Rectal smooth muscle tissue (tissue), 1 donor: ENCODE measurements at regions not wholly inside any gene's neighbourhood (a gene's known extent, or its start where the extent isn't known, plus 50 kb on each side); places are given as distances from the start of the nearest gene placed in this dataset.

Experiments used
- H3K27ac ChIP-seq: one replicate; pipeline ENCODE4 v1.7.0; 2013; ENCODE audit warnings: low read depth, low read length, inconsistent platforms
- H3K27me3 ChIP-seq: one replicate; pipeline ENCODE4 v1.7.0; 2013; ENCODE audit warnings: low read length; ENCODE audit not compliant: control insufficient read depth, insufficient read depth
- H3K36me3 ChIP-seq: one replicate; pipeline ENCODE4 v1.7.0; 2013; ENCODE audit warnings: low read length; ENCODE audit not compliant: control insufficient read depth, insufficient read depth
- H3K4me1 ChIP-seq: one replicate; pipeline ENCODE4 v1.7.0; 2013; ENCODE audit warnings: low read length; ENCODE audit not compliant: control insufficient read depth, insufficient read depth
- H3K4me3 ChIP-seq: one replicate; pipeline ENCODE4 v1.7.0; 2013; ENCODE audit warnings: low read length
- H3K9ac ChIP-seq: one replicate; pipeline ENCODE4 v1.7.0; 2013; ENCODE audit warnings: low read length

GRCh38 chr1:60224523-60224922 is 151.0 kb upstream of the C1orf87 start:
- H3K27ac ChIP-seq, result no peak overlapping the region
- no peak overlapping the region for H3K4me3 ChIP-seq
- H3K4me1 ChIP-seq, result no peaks in the 10 kb centered on the region
- H3K36me3 ChIP-seq, result no peaks in the 10 kb centered on the region
- H3K9ac ChIP-seq, result no peak overlapping the region
- H3K27me3 ChIP-seq, result no peaks in the 10 kb centered on the region

GRCh38 chr1:60223158-60223557 is 149.6 kb upstream of the C1orf87 start:
- Histone ChIP-seq H3K9ac (no peak overlapping the region), H3K27ac (no peak overlapping the region), H3K36me3 (no peaks in the 10 kb centered on the region), H3K4me1 (no peaks in the 10 kb centered on the region), H3K4me3 (no peak overlapping the region), H3K27me3 (no peaks in the 10 kb centered on the region)

GRCh38 chr1:60222360-60223115 is 149.0 kb upstream of the C1orf87 start:
- no peaks in the 10 kb centered on the region for H3K4me1 ChIP-seq
- H3K27ac ChIP-seq, result no peak overlapping the region
- no peaks in the 10 kb centered on the region for H3K27me3 ChIP-seq
- no peak overlapping the region for H3K4me3 ChIP-seq
- no peak overlapping the region for H3K9ac ChIP-seq
- H3K36me3 ChIP-seq, result no peaks in the 10 kb centered on the region

GRCh38 chr1:60213253-60213652 is 139.7 kb upstream of the C1orf87 start:
- H3K27ac ChIP-seq, result no peak overlapping the region
- no peaks in the 10 kb centered on the region for H3K36me3 ChIP-seq
- no peak overlapping the region for H3K9ac ChIP-seq

GRCh38 chr1:60196026-60196425 is 122.5 kb upstream of the C1orf87 start:
- H3K4me1 ChIP-seq, result no peaks in the 10 kb centered on the region
- no peaks in the 10 kb centered on the region for H3K27me3 ChIP-seq
- H3K9ac ChIP-seq, result no peak overlapping the region
- H3K36me3 ChIP-seq, result no peaks in the 10 kb centered on the region
- H3K27ac ChIP-seq, result no peak overlapping the region
- no peak overlapping the region for H3K4me3 ChIP-seq

More at GRCh38 chr1:60213253-60213652, 139.7 kb upstream of the C1orf87 start:
- H3K27me3 ChIP-seq, result no peaks in the 10 kb centered on the region
- no peaks in the 10 kb centered on the region for H3K4me1 ChIP-seq
- no peak overlapping the region for H3K4me3 ChIP-seq

- H3K4me1 ChIP-seq, result no peaks in the 10 kb centered on the region
- H3K27me3 ChIP-seq, result no peaks in the 10 kb centered on the region
- H3K27ac ChIP-seq, result no peak overlapping the region
- no peak overlapping the region for H3K9ac ChIP-seq
- no peak overlapping the region for H3K4me3 ChIP-seq
- no peaks in the 10 kb centered on the region for H3K36me3 ChIP-seq
These were observed 112.1 kb upstream of the C1orf87 start for GRCh38 chr1:60185684-60186083.

GRCh38 chr1:60184521-60184920 is 111.0 kb upstream of the C1orf87 start:
- no peaks in the 10 kb centered on the region for H3K27me3 ChIP-seq
- no peak overlapping the region for H3K4me3 ChIP-seq
- H3K27ac ChIP-seq, result no peak overlapping the region
- no peak overlapping the region for H3K9ac ChIP-seq
- H3K4me1 ChIP-seq, result no peaks in the 10 kb centered on the region
- H3K36me3 ChIP-seq, result no peaks in the 10 kb centered on the region

GRCh38 chr1:60173729-60174505 is 100.3 kb upstream of the C1orf87 start:
- Histone ChIP-seq H3K36me3 (no peaks in the 10 kb centered on the region), H3K27me3 (no peaks in the 10 kb centered on the region), H3K4me1 (no peaks in the 10 kb centered on the region), H3K27ac (no peak overlapping the region), H3K9ac (no peak overlapping the region), H3K4me3 (no peak overlapping the region)

GRCh38 chr1:60173006-60173405 is 99.4 kb upstream of the C1orf87 start:
- Histone ChIP-seq H3K27me3 (no peaks in the 10 kb centered on the region), H3K4me3 (no peak overlapping the region), H3K9ac (no peak overlapping the region), H3K27ac (no peak overlapping the region), H3K4me1 (no peaks in the 10 kb centered on the region), H3K36me3 (no peaks in the 10 kb centered on the region)

- Histone ChIP-seq H3K36me3 (no peaks in the 10 kb centered on the region), H3K27me3 (no peaks in the 10 kb centered on the region), H3K27ac (no peak overlapping the region), H3K9ac (no peak overlapping the region), H3K4me3 (no peak overlapping the region), H3K4me1 (no peaks in the 10 kb centered on the region)
These were observed 98.2 kb upstream of the C1orf87 start for GRCh38 chr1:60171801-60172200.

GRCh38 chr1:60170709-60171108 is 97.1 kb upstream of the C1orf87 start:
- H3K9ac ChIP-seq, result no peak overlapping the region
- H3K27me3 ChIP-seq, result no peaks in the 10 kb centered on the region
- H3K4me1 ChIP-seq, result no peaks in the 10 kb centered on the region
- H3K27ac ChIP-seq, result no peak overlapping the region
- H3K36me3 ChIP-seq, result no peaks in the 10 kb centered on the region
- H3K4me3 ChIP-seq, result no peak overlapping the region

- H3K36me3 ChIP-seq, result no peaks in the 10 kb centered on the region
- H3K27me3 ChIP-seq, result no peaks in the 10 kb centered on the region
- H3K27ac ChIP-seq, result no peak overlapping the region
- no peak overlapping the region for H3K9ac ChIP-seq
- H3K4me1 ChIP-seq, result no peaks in the 10 kb centered on the region
- no peak overlapping the region for H3K4me3 ChIP-seq
These were observed 95.6 kb upstream of the C1orf87 start for GRCh38 chr1:60169206-60169605.

- Histone ChIP-seq H3K27ac (no peak overlapping the region), H3K4me3 (no peak overlapping the region), H3K27me3 (no peaks in the 10 kb centered on the region), H3K36me3 (no peaks in the 10 kb centered on the region), H3K4me1 (no peaks in the 10 kb centered on the region), H3K9ac (no peak overlapping the region)
These were observed 89.4 kb upstream of the C1orf87 start for GRCh38 chr1:60162936-60163335.
